HCT116 (cell line): ENCODE measurements at regions not wholly inside any gene's neighbourhood (a gene's known extent, or its start where the extent isn't known, plus 50 kb on each side); places are given as distances from the start of the nearest gene placed in this dataset.

Experiments
- ATAC-seq: fragments of 200-7000 bp; cut with Tn5 transposase; 2 replicates; pipeline ENCODE4 v1.9.1; 2020; ENCODE audit warnings: mild to moderate bottlenecking, moderate library complexity
- BruUV-seq: library from RNA; stranded (reverse); fragments of 400-500 nt; replicated peaks from 2 replicates; lab custom pipeline; 2021; lab: Mats Ljungman, UMichigan
- CTCF ChIA-PET: fragments of 300-600 bp; sonication (Branson Sonifier 250); formaldehyde crosslinking; loops from one replicate; lab custom pipeline; 2021; ENCODE audit warnings: antibody characterized with exemption; lab: Charles Lee
- POLR2A ChIA-PET: fragments of 300-600, 350-600 bp; sonication (Branson Sonifier 250); formaldehyde crosslinking; loops from one replicate; lab custom pipeline; 2021; ENCODE audit warnings: antibody characterized with exemption; lab: Charles Lee
- RAD21 ChIA-PET, 2 experiments: fragments of 300-600 bp; sonication (Branson Sonifier 250); formaldehyde crosslinking; loops; one replicate each; lab custom pipeline; 2023; ENCODE audit warnings: low total read pairs in 2 of 2; ENCODE audit not compliant: uncharacterized antibody in 2 of 2, unreplicated experiment in 2 of 2, low non-redundant PET in 1 of 2; lab: Charles Lee
- DNase-seq: peaks from one replicate; pipeline ENCODE4 v3.0.0-alpha.2; 2010; ENCODE audit warnings: low read depth, low spot score
- H2AFZ ChIP-seq: fragments of 200-600 bp; shearing (Covaris generic), sonication (generic); 2 replicates; pipeline ENCODE4 v1.6.1; 2017; ENCODE audit warnings: low read depth, mixed run types, mixed read lengths, antibody characterized with exemption, low read length; ENCODE audit not compliant: poor library complexity, severe bottlenecking
- H3K27ac ChIP-seq: 2 replicates; pipeline ENCODE4 v1.5.1; 2012; ENCODE audit warnings: low read depth, low read length
- H3K27me3 ChIP-seq: fragments of 200-600 bp; sonication (generic); 2 replicates; pipeline ENCODE4 v1.6.1; 2016; ENCODE audit warnings: mixed run types, low read length, mixed read lengths; ENCODE audit not compliant: insufficient read depth
- H3K36me3 ChIP-seq, 2 experiments: fragments of 200-500 bp in 1 of 2; fragments of 200-600 bp in 1 of 2; sonication (Bioruptor generic) in 1 of 2; sonication (generic) in 1 of 2; 2 replicates each; pipeline versions ENCODE4 v1.5.1 to v1.6.1; 2014 to 2016; ENCODE audit warnings: low read length in 2 of 2, inconsistent platforms in 1 of 2, mixed read lengths in 1 of 2, mixed run types in 1 of 2; ENCODE audit not compliant: insufficient read depth in 2 of 2, control insufficient read depth in 1 of 2
- H3K4me1 ChIP-seq, 2 experiments: fragments of 200-600 bp in 1 of 2; sonication (generic) in 1 of 2; 2 replicates each; pipeline versions ENCODE4 v1.5.1 to v1.6.1; 2012 to 2017; ENCODE audit warnings: low read length in 2 of 2, inconsistent platforms in 1 of 2, mild to moderate bottlenecking in 1 of 2, mixed read lengths in 1 of 2, mixed run types in 1 of 2, moderate library complexity in 1 of 2; ENCODE audit not compliant: insufficient read depth in 2 of 2, control insufficient read depth in 1 of 2
- H3K4me2 ChIP-seq: fragments of 200-600 bp; sonication (generic); 2 replicates; pipeline ENCODE4 v1.6.1; 2017; ENCODE audit warnings: mixed run types, low read length, mixed read lengths
- H3K4me3 ChIP-seq, 2 experiments: fragments of 200-600 bp in 1 of 2; sonication (generic) in 1 of 2; replicated peaks in 1 of 2; 2 replicates each; pipeline ENCODE4 v1.5.1; 2011 to 2016; ENCODE audit warnings: low read length in 2 of 2, control low read depth in 1 of 2, low read depth in 1 of 2, mild to moderate bottlenecking in 1 of 2, mixed read lengths in 1 of 2, mixed run types in 1 of 2
- H3K79me2 ChIP-seq: fragments of 200-600 bp; sonication (generic); 2 replicates; pipeline ENCODE4 v1.6.1; 2017; ENCODE audit warnings: mild to moderate bottlenecking, mixed run types, low read length, moderate library complexity, mixed read lengths; ENCODE audit not compliant: insufficient read depth
- H3K9ac ChIP-seq: fragments of 200-600 bp; sonication (generic); 2 replicates; pipeline ENCODE4 v1.6.1; 2016; ENCODE audit warnings: low read length, mixed read lengths
- H3K9me2 ChIP-seq: fragments of 200-600 bp; sonication (generic), shearing (Covaris generic); 2 replicates; pipeline ENCODE4 v1.6.1; 2017; ENCODE audit warnings: mixed run types, mild to moderate bottlenecking, moderate library complexity; ENCODE audit not compliant: insufficient read depth
- H3K9me3 ChIP-seq, 2 experiments: fragments of 200-500 bp in 1 of 2; fragments of 200-600 bp in 1 of 2; sonication (Bioruptor generic) in 1 of 2; sonication (generic) in 1 of 2; 2 replicates each; pipeline ENCODE4 v1.6.1; 2014 to 2017; ENCODE audit warnings: low read length in 2 of 2, mixed read lengths in 2 of 2, inconsistent platforms in 1 of 2, low read depth in 1 of 2, mild to moderate bottlenecking in 1 of 2, mixed run types in 1 of 2, moderate library complexity in 1 of 2; ENCODE audit not compliant: control insufficient read depth in 1 of 2, insufficient read depth in 1 of 2
- H4K20me1 ChIP-seq: fragments of 200-600 bp; sonication (generic), shearing (Covaris generic); 2 replicates; pipeline ENCODE4 v1.6.1; 2017; ENCODE audit warnings: mixed run types, mild to moderate bottlenecking, moderate library complexity; ENCODE audit not compliant: insufficient read depth
- CTCF ChIP-seq, 3 experiments: fragments of 200-600 bp in 1 of 3; sonication (generic) in 1 of 3; IDR thresholded peaks in 2 of 3; conservative IDR thresholded peaks in 1 of 3; 2 replicates each; pipeline ENCODE4 v1.5.1; 2012 to 2017; ENCODE audit warnings: low read depth in 2 of 3, low read length in 2 of 3, antibody characterized with exemption in 1 of 3, borderline replicate concordance in 1 of 3, control low read depth in 1 of 3, mild to moderate bottlenecking in 1 of 3, mixed read lengths in 1 of 3, mixed run types in 1 of 3, moderate library complexity in 1 of 3; ENCODE audit not compliant: insufficient read depth in 1 of 3
- FOSL1 ChIP-seq: IDR thresholded peaks from 2 replicates; pipeline ENCODE4 v1.6.1; 2012; ENCODE audit warnings: low read depth
- MAX ChIP-seq: IDR thresholded peaks from 2 replicates; pipeline ENCODE4 v1.6.1; 2012
- POLR2AphosphoS5 ChIP-seq: IDR thresholded peaks from 2 replicates; pipeline ENCODE4 v1.6.1; 2011; ENCODE audit warnings: mild to moderate bottlenecking, low read depth, low read length, moderate library complexity
- RAD21 ChIP-seq: IDR thresholded peaks from 2 replicates; pipeline ENCODE4 v1.6.1; 2012; ENCODE audit warnings: low read depth, mild to moderate bottlenecking
- REST ChIP-seq: IDR thresholded peaks from 2 replicates; pipeline ENCODE4 v1.6.1; 2012; ENCODE audit warnings: low read depth
- YY1 ChIP-seq: IDR thresholded peaks from 2 replicates; pipeline ENCODE4 v1.6.1; 2011; ENCODE audit warnings: low read length, low read depth, moderate library complexity, mild to moderate bottlenecking; ENCODE audit not compliant: insufficient replicate concordance; ENCODE audit errors: extremely low read depth
- ZBTB33 ChIP-seq: IDR thresholded peaks from 2 replicates; pipeline ENCODE4 v1.6.1; 2011; ENCODE audit warnings: mild to moderate bottlenecking, low read length, moderate library complexity; ENCODE audit not compliant: insufficient replicate concordance; ENCODE audit errors: extremely low read depth
- ZFX ChIP-seq: fragments of 450-650 bp; IDR thresholded peaks from 2 replicates; pipeline ENCODE4 v1.6.1; 2017
- intact Hi-C: fragments of 100-400 bp; cut with micrococcal nuclease; formaldehyde crosslinking; loops from 2 replicates; pipeline ENCODE4 v1.10.0; 2022

GRCh38 chrX:63424063-63424462 is 72.9 kb upstream of the SPIN4 start (continued):
- TF ChIP-seq ZBTB33 = no peak
- peak; percentile 93 for TF ChIP-seq FOSL1
- no peak for TF ChIP-seq POLR2AphosphoS5
- TF ChIP-seq MAX = no peak; the same call in 1 of the 2 replicates
- TF ChIP-seq RAD21 = 0 out of 2 replicates have a peak, but pooled peaks have one; percentile 14
- no peak for TF ChIP-seq ZFX
- TF ChIP-seq REST = no peak

GRCh38 chrX:63421411-63421810 is 70.3 kb upstream of the SPIN4 start:
- Histone ChIP-seq H3K27me3 (no peaks in the 10 kb centered on the region), H3K4me1 (peaks cover 4 to 20% of the 10 kb centered on the region in 2 experiments; a peak in 3 of 4 replicates), H3K79me2 (no peaks in the 10 kb centered on the region), H3K27ac (no peak overlapping the region), H4K20me1 (no peaks in the 10 kb centered on the region), H3K9me2 (no peaks in the 10 kb centered on the region), H3K9ac (no peak overlapping the region), H3K4me2 (no peak overlapping the region), H3K36me3 (no peaks in the 10 kb centered on the region), H3K9me3 (no peaks in the 10 kb centered on the region), H2AFZ (no peak overlapping the region), H3K4me3 (no peak overlapping the region)
- no peak for ATAC-seq
- ChIA-PET POLR2A (no interaction called here), RAD21 (no interaction called here), CTCF (no interaction called here)
- no peak for DNase-seq
- TF ChIP-seq YY1 (no peak), CTCF (IDR thresholded peaks at IDR 0.05 in 2 of 3, conservative IDR thresholded peaks at IDR 0.05 in 1 of 3; ENCODE audit: borderline replicate concordance in 1 of 3, insufficient read depth in 1 of 3, low read depth in 2 of 3, low read length in 2 of 3) (peak in 2 of 3 experiments; percentile 17 to 32; a peak in 3 of 6 replicates)
- intact Hi-C loops = no loop called here
- no TSS peak for BruUV-seq
